A673 (cell line): ENCODE measurements at regions not wholly inside any gene's neighbourhood (a gene's known extent, or its start where the extent isn't known, plus 50 kb on each side); places are given as distances from the start of the nearest gene placed in this dataset.

ENCODE experiments used
- EZH2 ChIP-seq: fragments of 200-600 bp; sonication (generic); IDR thresholded peaks from 2 replicates; pipeline ENCODE4 v1.6.1; 2017; ENCODE audit warnings: borderline replicate concordance, low read depth, mild to moderate bottlenecking, mixed read lengths, antibody characterized with exemption, low read length; ENCODE audit not compliant: poor library complexity, severe bottlenecking
- TF ChIP-seq, protein P1 (sequence below): fragments of 300-800, 200-600 bp; sonication (generic); conservative IDR thresholded peaks from 2 replicates; pipeline ENCODE4 v1.5.1; 2017; ENCODE audit warnings: low read depth, mild to moderate bottlenecking, antibody characterized with exemption, low read length, moderate library complexity, mixed read lengths

GRCh38 chr5:57004800-57005199 lies 52.9 kb upstream of the MIER3 start:
- TF ChIP-seq, protein P1, sequence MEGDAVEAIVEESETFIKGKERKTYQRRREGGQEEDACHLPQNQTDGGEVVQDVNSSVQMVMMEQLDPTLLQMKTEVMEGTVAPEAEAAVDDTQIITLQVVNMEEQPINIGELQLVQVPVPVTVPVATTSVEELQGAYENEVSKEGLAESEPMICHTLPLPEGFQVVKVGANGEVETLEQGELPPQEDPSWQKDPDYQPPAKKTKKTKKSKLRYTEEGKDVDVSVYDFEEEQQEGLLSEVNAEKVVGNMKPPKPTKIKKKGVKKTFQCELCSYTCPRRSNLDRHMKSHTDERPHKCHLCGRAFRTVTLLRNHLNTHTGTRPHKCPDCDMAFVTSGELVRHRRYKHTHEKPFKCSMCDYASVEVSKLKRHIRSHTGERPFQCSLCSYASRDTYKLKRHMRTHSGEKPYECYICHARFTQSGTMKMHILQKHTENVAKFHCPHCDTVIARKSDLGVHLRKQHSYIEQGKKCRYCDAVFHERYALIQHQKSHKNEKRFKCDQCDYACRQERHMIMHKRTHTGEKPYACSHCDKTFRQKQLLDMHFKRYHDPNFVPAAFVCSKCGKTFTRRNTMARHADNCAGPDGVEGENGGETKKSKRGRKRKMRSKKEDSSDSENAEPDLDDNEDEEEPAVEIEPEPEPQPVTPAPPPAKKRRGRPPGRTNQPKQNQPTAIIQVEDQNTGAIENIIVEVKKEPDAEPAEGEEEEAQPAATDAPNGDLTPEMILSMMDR, result no peak
- TF ChIP-seq EZH2, result no peak
